T-helper 17 cell (primary cell): ENCODE measurements at regions not wholly inside any gene's neighbourhood (a gene's known extent, or its start where the extent isn't known, plus 50 kb on each side); places are given as distances from the start of the nearest gene placed in this dataset.

Experiments used
- ATAC-seq: fragments of 150-1000 bp; cut with Tn5 transposase; 2 replicates; pipeline ENCODE4 v1.10.0; 2021; ENCODE audit warnings: mild to moderate bottlenecking, moderate library complexity
- DNase-seq, 3 donors: peaks; one replicate each; pipeline versions ENCODE4 v3.0.0 to v3.0.0-alpha.2; 2020 to 2021
- H3K9me3 ChIP-seq: one replicate; pipeline ENCODE4 v1.7.0; 2013; ENCODE audit warnings: low read length, mild to moderate bottlenecking; ENCODE audit not compliant: control insufficient read depth, poor library complexity, severe bottlenecking
- H3K27ac Mint-ChIP-seq: one replicate; pipeline ENCODE4 v1.8.0; 2022; ENCODE audit warnings: mild to moderate bottlenecking, moderate library complexity, mixed read lengths
- H3K27me3 Mint-ChIP-seq: one replicate; pipeline ENCODE4 v1.8.0; 2022; ENCODE audit warnings: mixed read lengths
- H3K36me3 Mint-ChIP-seq: one replicate; pipeline ENCODE4 v1.8.0; 2022; ENCODE audit warnings: low read depth, mixed read lengths
- H3K4me1 Mint-ChIP-seq: one replicate; pipeline ENCODE4 v1.8.0; 2022; ENCODE audit warnings: mild to moderate bottlenecking, mixed read lengths
- H3K4me3 Mint-ChIP-seq: one replicate; pipeline ENCODE4 v1.8.0; 2022; ENCODE audit warnings: mild to moderate bottlenecking, moderate library complexity, mixed read lengths

DNA sequence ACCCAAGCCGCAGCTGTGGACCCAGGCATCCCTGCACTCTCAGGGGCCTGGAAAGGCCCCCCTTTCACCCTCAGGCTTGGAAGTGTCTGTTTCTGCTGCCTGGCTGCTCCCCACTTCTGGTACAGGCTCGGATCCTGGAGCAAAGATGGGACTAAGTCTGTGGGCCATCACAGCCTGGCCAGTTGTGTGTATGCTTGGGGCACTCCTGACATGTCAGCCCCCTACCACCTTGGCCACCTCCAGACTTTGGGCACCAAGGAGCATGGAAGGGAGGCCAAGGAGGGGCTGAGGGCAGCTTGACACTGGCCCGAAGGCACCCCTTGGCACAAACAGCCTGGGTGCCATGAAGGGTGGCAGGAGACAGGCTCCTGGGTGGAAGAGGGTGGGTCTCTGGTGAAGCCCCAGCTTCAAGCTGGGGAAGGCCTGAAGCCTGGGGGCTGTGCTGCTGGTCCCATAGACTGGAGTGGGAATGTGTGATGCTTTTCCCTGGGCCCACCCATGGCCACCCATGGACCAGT lies 799.4 kb upstream of the AGA start:
- Mint-ChIP-seq H3K4me1 (no peaks in the 10 kb centered on the region), H3K4me3 (no peak overlapping the region), H3K27ac (no peak overlapping the region), H3K27me3 (no peaks in the 10 kb centered on the region), H3K36me3 (no peaks in the 10 kb centered on the region)
- DNase-seq (no peak), ATAC-seq (no peak)
- H3K9me3 ChIP-seq, result no peaks in the 10 kb centered on the region

DNA sequence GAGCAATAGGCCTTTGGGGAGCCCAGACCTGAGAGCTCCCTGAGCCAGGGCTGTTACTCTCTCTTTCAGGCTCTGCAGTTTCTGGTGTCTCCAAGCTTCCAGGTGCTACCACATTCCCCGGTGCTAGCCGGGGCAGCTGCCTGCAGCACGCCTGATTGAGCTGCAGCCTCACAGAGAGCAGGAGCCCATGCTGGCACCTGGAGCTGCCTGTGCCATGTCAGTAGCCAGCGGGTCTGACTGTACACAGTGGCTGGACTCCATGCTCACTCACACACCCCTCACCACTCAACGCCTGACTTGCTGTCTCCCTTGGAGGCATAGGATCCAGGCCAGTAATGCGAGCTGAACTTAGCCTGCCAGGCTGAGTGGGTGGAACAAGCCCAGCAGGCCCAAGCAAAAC lies 800.4 kb upstream of the AGA start:
- Mint-ChIP-seq H3K4me3 (no peak overlapping the region), H3K4me1 (no peaks in the 10 kb centered on the region), H3K27ac (no peak overlapping the region), H3K27me3 (no peaks in the 10 kb centered on the region), H3K36me3 (no peaks in the 10 kb centered on the region)
- no peak for DNase-seq
- H3K9me3 ChIP-seq, result no peaks in the 10 kb centered on the region
- ATAC-seq, result no peak

DNA sequence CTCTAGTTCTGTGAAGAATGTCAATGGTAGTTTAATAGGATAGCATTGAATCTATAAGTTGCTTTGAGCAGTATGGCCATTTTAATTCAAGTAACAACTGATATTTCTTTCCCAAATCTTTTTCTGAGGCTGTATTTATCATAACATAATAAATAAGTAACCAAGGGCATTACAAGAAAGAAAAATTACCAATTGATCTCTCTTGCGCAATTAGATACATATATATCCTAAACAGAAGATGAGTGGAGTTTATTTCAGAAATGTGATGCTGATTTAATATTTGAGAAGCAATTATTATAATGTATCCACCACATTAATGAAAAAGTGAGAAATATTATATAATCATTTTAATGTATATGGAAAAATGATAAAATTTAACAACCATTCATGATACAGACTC lies 802.5 kb upstream of the AGA start:
- ATAC-seq (no peak), DNase-seq (no peak)
- H3K4me1 Mint-ChIP-seq, result no peaks in the 10 kb centered on the region
- no peaks in the 10 kb centered on the region for H3K9me3 ChIP-seq
- no peak overlapping the region for H3K27ac Mint-ChIP-seq
- no peaks in the 10 kb centered on the region for H3K36me3 Mint-ChIP-seq
- H3K27me3 Mint-ChIP-seq, result no peaks in the 10 kb centered on the region
- no peak overlapping the region for H3K4me3 Mint-ChIP-seq

DNA sequence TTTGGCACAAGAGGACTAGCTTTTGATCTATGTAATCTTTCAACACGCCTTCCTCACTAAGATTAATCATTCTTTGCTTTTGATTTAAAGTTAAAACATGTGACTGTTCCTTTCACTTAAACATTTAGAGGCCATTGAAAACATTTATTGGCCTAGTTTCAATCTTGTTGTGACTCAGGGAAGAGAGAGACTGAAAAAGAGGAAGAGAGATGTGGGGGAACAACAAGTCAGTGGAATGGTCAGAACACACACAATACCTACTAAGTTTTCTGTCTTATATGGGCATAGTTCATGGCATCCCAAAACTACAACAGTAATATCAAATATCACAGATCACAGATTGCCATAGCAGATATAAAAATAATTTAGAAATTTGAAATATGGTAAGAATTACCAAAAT lies 812.9 kb upstream of the AGA start:
- no peaks in the 10 kb centered on the region for H3K36me3 Mint-ChIP-seq

DNA sequence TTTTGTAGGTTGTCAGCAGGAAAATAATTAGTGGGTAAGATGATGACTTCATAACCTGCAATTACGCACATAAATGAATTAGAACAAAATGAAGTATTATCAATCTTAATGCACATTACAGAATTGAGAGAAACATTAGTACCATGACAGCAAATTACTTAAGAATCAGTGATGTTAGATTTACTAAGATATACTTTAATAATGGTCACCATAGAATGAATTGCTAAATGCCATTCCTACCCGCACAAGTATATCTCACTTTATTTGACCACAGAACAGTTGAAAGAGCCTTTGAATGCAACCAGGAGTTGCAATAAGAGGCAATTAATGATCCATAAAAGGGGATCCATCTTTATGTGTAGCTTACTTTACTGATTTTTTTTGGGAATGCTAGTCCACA lies 816.4 kb upstream of the AGA start:
- no peak for DNase-seq
- no peaks in the 10 kb centered on the region for H3K27me3 Mint-ChIP-seq
- no peaks in the 10 kb centered on the region for H3K36me3 Mint-ChIP-seq
- H3K4me1 Mint-ChIP-seq, result no peaks in the 10 kb centered on the region
- no peaks in the 10 kb centered on the region for H3K9me3 ChIP-seq
- no peak overlapping the region for H3K27ac Mint-ChIP-seq
- ATAC-seq, result no peak
- no peak overlapping the region for H3K4me3 Mint-ChIP-seq

More for the DNA sequence above, 812.9 kb upstream of the AGA start:
- no peaks in the 10 kb centered on the region for H3K4me1 Mint-ChIP-seq
- no peak for DNase-seq
- no peaks in the 10 kb centered on the region for H3K9me3 ChIP-seq
- no peak for ATAC-seq
- no peak overlapping the region for H3K4me3 Mint-ChIP-seq
- H3K27ac Mint-ChIP-seq, result no peak overlapping the region
- no peaks in the 10 kb centered on the region for H3K27me3 Mint-ChIP-seq

DNA sequence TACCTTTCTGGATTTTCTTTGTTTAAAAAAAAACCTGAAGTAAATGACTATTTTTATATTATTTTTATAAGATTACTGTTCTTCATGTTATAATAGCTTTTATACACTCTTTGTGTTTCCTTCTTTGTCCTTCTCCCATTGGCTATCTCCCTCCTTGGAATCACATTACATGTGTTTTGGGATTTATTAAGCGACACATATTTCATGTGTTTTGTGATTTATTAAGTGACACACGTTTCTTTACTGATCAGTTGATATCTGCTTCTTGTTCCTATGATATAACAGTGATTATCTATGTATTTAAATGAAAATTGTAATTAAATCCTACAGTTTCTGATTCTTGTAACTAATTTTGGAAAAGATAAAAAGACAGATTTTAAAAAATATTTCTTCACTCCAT lies 817.3 kb upstream of the AGA start:
- ATAC-seq, result no peak
- no peak overlapping the region for H3K4me3 Mint-ChIP-seq
- DNase-seq, result no peak

DNA sequence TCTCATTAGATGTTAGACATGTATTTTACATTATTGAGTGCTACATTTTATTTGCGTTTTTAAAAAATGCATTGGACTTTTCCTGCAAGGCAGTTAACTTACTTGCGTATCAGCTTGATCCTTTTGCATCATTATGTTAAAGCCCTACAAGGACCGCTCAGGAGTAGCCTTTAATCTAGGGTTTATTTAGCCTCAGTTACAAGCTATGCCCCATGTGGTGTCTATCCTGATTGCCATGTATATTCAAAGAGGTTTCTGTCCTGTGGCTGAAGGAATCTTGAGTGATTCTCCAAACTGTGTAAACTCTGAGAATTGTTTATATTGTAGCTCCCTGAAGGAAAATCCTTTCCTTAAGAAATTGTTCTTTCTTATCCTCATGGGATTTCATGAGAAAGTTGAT lies 821.8 kb upstream of the AGA start:
- Mint-ChIP-seq H3K4me1 (no peaks in the 10 kb centered on the region), H3K27ac (no peak overlapping the region), H3K27me3 (no peaks in the 10 kb centered on the region), H3K4me3 (no peak overlapping the region), H3K36me3 (no peaks in the 10 kb centered on the region)
- DNase-seq (no peak), ATAC-seq (no peak)
- no peaks in the 10 kb centered on the region for H3K9me3 ChIP-seq

More for the DNA sequence above, 817.3 kb upstream of the AGA start:
- Mint-ChIP-seq H3K4me1 (no peaks in the 10 kb centered on the region), H3K27me3 (no peaks in the 10 kb centered on the region), H3K27ac (no peak overlapping the region), H3K36me3 (no peaks in the 10 kb centered on the region)
- no peaks in the 10 kb centered on the region for H3K9me3 ChIP-seq

DNA sequence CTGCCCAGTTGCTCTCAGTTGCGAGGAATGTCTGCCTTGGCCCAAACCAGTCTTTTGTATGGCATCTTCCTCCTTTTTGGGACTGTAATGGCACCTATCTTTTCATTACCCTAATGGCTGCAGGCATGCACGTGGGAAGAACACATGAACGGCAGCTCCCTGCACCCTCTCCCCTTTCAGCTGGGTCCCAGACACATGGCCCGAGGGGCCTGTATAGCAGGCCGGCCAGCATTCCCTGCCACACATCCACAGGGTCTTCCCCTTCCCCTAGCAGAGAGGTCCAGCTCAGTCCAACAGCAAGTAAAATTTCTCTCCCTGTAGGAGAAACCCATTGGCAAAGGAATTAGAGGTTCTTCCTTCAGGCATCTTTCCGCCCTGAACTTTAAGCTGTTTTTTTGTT lies 829.1 kb upstream of the AGA start:
- Mint-ChIP-seq H3K27me3 (no peaks in the 10 kb centered on the region), H3K4me1 (no peaks in the 10 kb centered on the region), H3K4me3 (no peak overlapping the region), H3K27ac (no peak overlapping the region), H3K36me3 (no peaks in the 10 kb centered on the region)
- ATAC-seq (no peak), DNase-seq (no peak)
- no peaks in the 10 kb centered on the region for H3K9me3 ChIP-seq

DNA sequence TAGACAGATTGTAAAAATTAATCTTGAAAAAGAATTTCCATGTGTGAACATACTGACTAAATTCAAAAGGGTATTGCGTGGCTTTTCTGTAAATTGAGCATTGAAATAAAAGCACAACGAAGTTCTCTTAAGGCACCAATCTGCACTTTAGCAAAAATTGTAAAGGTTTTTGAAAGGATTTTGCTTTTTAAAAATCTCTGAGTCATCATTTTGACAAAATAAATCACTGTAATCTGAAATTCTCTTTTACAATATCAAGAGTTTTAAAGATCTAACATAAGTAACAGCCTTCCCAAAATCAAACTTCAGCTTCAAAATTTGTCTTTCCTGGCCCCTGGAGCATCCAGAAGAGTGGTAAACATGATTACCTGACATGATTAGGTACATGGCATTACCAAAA lies 830.9 kb upstream of the AGA start:
- H3K9me3 ChIP-seq, result no peaks in the 10 kb centered on the region
- no peak overlapping the region for H3K4me3 Mint-ChIP-seq
- no peaks in the 10 kb centered on the region for H3K4me1 Mint-ChIP-seq
- ATAC-seq (no peak), DNase-seq (no peak)
- no peak overlapping the region for H3K27ac Mint-ChIP-seq
- no peaks in the 10 kb centered on the region for H3K27me3 Mint-ChIP-seq
- H3K36me3 Mint-ChIP-seq, result no peaks in the 10 kb centered on the region

DNA sequence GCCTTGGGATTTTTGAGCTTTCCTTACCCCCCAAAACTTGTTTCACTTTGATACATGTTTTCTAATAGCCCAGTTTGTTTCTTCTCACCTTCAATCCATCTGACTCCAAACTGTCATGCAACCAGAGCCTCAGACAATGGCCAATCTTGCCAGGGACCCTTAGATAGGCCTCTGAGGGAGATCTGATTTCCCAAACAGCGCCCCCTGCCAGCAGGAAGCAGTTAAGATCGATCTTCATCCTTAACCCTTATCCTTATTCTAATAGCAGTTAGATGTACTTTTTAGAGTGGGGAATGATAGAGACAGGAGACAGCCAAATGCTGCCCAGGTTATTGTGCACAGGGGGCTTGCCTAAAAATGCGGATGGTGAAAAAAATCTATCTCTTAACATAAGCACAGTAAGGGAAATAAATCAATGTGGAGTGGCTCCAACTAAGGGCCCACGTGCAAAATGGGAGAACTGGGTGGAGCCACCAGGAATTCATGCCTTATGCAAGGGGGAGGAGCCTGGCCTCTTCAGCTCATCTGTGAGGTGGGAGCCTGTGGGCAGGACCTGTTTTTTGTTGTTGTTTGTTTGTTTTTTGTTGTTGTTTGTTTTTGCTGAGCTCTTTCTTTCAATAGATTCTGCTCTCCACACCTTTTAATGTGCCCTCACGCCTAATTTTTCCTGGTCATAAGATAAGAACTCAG lies 833.6 kb upstream of the AGA start:
- Mint-ChIP-seq H3K4me1 (no peaks in the 10 kb centered on the region), H3K36me3 (no peaks in the 10 kb centered on the region), H3K4me3 (no peak overlapping the region), H3K27ac (no peak overlapping the region), H3K27me3 (no peaks in the 10 kb centered on the region)
- no peaks in the 10 kb centered on the region for H3K9me3 ChIP-seq
- ATAC-seq (no peak), DNase-seq (no peak)

DNA sequence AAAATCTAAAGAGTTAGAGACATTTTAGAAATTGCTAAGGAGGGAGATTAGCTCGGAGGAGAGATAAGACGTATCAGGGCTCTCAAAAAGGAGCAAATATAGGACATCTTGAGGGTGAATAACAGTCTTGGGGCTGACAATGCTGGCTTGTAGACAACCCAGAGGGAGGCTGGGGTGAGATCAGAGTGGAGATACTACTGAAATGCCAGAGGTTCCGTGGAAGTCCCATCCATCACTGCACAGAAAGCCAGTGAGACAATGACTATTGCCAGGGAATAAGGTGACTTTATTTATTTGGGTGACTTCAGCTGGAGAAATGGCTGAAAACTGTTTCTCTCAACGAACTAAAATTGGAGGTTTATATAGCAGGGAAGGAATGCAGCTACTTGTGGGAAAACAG lies 838.1 kb upstream of the AGA start:
- no peaks in the 10 kb centered on the region for H3K27me3 Mint-ChIP-seq
- no peaks in the 10 kb centered on the region for H3K9me3 ChIP-seq
- H3K27ac Mint-ChIP-seq, result no peak overlapping the region
- H3K4me1 Mint-ChIP-seq, result no peaks in the 10 kb centered on the region
- H3K4me3 Mint-ChIP-seq, result no peak overlapping the region
- ATAC-seq, result no peak
- DNase-seq, result no peak
- no peaks in the 10 kb centered on the region for H3K36me3 Mint-ChIP-seq

DNA sequence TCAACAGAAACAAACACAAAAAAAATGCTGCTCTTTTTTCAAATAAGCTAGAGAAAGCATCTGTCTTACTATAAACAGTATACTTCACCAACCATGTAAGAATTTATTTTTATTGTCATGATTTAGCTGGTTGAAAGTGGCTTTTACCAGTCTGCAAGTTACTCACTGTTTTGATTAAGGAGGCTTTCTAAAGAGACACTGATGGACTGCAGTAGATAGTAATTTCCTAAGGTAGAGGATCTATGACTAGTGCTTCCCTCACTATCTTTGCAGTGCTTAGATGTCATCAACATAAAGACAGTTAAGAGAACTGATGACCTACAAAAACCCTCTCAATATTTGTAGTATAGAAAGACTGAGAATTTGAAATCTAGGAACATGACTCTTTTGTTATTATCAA lies 846.2 kb upstream of the AGA start:
- Mint-ChIP-seq H3K36me3 (no peaks in the 10 kb centered on the region), H3K27me3 (no peaks in the 10 kb centered on the region), H3K27ac (no peak overlapping the region), H3K4me3 (no peak overlapping the region), H3K4me1 (no peaks in the 10 kb centered on the region)
- H3K9me3 ChIP-seq, result no peaks in the 10 kb centered on the region
- ATAC-seq (no peak), DNase-seq (no peak)

DNA sequence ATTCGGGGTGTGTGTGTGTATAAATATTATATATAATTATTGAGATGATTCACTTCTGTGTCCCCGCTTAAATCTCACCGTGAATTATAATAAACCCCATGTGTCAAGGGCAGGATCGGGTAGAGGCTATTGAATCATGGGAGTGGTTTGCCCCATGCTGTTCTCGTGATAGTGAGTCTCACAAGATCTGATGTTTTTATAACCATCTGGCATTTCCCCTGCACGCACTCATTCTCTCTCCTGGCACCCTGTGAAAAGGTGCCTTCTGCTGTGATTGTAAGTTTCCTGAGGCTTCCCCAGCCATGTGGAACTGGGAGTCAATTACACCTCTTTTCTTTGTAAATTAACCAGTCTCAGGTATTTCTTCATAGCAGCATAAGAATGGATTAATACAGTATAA lies 851.4 kb upstream of the AGA start:
- H3K27ac Mint-ChIP-seq, result no peak overlapping the region
- H3K4me3 Mint-ChIP-seq, result no peak overlapping the region
- no peaks in the 10 kb centered on the region for H3K27me3 Mint-ChIP-seq
- no peaks in the 10 kb centered on the region for H3K36me3 Mint-ChIP-seq
- DNase-seq (no peak), ATAC-seq (no peak)
- H3K9me3 ChIP-seq, result no peaks in the 10 kb centered on the region
- no peaks in the 10 kb centered on the region for H3K4me1 Mint-ChIP-seq

DNA sequence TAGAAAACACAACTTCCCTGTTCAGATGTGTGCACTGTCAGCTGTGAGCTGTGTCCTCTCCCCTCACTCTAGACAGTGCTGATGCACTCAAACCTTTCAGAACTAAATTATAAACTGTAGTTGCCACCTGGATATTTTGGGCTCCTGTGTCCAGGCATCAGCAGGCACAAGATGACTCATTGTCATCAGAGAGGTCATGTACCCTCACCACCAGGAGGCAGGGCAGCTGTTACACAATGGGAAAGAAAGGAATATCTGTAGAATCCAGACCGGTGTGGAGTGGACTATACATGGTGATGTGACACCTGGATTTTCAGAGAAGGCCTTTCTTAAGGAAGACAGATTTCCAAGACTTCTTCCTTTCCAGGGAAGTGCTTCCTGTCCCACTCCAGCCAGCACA lies 854.4 kb upstream of the AGA start:
- Mint-ChIP-seq H3K36me3 (no peaks in the 10 kb centered on the region), H3K4me3 (no peak overlapping the region), H3K4me1 (no peaks in the 10 kb centered on the region), H3K27ac (no peak overlapping the region), H3K27me3 (no peaks in the 10 kb centered on the region)
- no peaks in the 10 kb centered on the region for H3K9me3 ChIP-seq
- ATAC-seq (no peak), DNase-seq (no peak)
